ENCODE measurements at regions not wholly inside any gene's neighbourhood (a gene's known extent, or its start where the extent isn't known, plus 50 kb on each side); places are given as distances from the start of the nearest gene placed in this dataset.

DNA sequence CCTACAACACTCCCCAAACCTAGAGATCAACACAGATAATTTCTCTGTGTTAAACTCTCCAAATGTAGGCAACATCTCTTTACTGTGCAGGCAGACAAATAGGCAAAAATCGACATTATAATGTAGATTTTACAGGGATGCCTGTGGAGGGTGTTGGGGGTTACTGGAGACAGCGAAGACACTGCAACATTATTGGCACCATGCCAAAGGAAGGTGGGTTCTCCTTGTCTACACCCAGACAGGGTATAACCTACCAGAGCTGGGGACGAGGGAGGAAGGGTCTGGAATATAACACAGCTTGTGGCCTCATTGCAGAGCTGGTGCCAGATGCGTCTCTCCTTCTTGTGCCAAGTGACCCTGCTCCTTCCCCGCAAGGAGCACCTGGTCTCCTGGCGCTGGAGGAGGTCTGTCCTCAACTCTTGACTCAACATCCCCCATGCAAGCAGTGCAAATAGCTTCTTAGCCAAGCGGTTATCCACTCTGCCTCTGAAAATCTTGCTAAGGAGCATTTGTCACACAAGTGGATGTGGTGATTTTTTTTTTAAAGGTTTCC, 404.0 kb downstream of the PRDM2 start:
- Mint-ChIP-seq H3K27ac (ENCODE audit: unreplicated experiment) (no peak overlapping the region), H3K27me3 (ENCODE audit: low read depth) (peaks cover 39% of the 10 kb centered on the region), H3K4me3 (no peak overlapping the region), H3K4me1 (no peaks in the 10 kb centered on the region), H3K36me3 (ENCODE audit: low read depth) (no peaks in the 10 kb centered on the region), H3K9me3 (peaks cover 7% of the 10 kb centered on the region)
- DNase-seq (ENCODE audit: low read depth, low spot score): no peak
- TF ChIP-seq, protein P1, sequence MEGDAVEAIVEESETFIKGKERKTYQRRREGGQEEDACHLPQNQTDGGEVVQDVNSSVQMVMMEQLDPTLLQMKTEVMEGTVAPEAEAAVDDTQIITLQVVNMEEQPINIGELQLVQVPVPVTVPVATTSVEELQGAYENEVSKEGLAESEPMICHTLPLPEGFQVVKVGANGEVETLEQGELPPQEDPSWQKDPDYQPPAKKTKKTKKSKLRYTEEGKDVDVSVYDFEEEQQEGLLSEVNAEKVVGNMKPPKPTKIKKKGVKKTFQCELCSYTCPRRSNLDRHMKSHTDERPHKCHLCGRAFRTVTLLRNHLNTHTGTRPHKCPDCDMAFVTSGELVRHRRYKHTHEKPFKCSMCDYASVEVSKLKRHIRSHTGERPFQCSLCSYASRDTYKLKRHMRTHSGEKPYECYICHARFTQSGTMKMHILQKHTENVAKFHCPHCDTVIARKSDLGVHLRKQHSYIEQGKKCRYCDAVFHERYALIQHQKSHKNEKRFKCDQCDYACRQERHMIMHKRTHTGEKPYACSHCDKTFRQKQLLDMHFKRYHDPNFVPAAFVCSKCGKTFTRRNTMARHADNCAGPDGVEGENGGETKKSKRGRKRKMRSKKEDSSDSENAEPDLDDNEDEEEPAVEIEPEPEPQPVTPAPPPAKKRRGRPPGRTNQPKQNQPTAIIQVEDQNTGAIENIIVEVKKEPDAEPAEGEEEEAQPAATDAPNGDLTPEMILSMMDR (conservative IDR thresholded peaks at IDR 0.05): no peak

DNA sequence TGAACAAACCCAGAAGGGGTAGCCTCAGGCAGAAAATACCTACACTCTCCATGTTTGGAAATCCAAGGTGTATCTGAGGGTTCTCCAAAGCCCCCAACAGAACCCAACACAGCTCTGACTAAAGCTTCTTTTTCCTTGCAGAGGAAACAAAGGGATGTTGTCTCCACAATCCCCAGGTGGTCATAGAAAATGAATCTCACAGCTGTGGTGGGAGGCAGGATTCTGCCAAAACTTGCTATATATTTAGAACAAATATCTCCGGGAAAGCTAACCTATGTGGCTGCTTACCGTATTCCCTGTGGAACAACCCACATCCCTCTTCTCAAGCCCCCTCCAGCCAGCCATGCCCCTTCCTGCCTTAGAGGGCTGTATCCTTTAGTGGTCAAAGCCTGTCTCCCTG, 406.1 kb downstream of the PRDM2 start:
- Mint-ChIP-seq H3K4me3 (no peak overlapping the region), H3K9me3 (peaks cover 7% of the 10 kb centered on the region), H3K36me3 (ENCODE audit: low read depth) (no peaks in the 10 kb centered on the region), H3K27ac (ENCODE audit: unreplicated experiment) (no peak overlapping the region), H3K27me3 (ENCODE audit: low read depth) (peaks cover 43% of the 10 kb centered on the region), H3K4me1 (no peaks in the 10 kb centered on the region)
- DNase-seq (ENCODE audit: low read depth, low spot score): no peak
- TF ChIP-seq, protein P1 (conservative IDR thresholded peaks at IDR 0.05): no peak

DNA sequence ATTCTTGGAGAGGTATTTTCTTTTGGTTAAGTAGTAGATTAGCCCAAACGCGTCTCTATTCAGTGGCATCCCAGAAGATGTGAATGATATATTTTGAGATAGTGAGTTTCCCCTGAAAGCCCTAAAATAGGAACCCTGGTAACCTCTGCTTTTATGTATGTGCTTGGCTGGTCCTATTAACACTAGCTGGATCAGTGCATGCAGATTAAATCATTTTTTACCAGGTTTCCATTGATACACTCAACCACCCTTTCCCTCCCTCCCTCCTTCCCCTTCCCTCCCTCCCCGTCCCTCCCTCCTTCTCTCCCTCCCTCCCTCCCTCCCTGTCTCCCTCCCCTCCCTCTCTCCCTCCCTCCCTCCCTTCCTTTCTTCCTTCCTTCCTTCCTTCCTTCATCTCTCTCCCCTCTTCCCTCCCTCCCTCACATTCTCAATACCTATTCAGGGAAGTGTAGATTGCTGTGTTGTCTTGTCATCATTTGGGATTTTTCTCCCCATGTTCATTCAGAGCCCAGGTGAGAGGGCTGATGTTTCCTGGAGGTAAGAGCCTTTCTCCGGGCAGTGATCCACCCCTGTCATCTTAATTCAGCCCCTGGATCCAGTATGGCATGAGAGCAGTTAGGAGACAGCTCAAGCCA, 406.8 kb downstream of the PRDM2 start:
- H3K27ac Mint-ChIP-seq (ENCODE audit: unreplicated experiment): no peak overlapping the region
- H3K4me1 Mint-ChIP-seq: no peaks in the 10 kb centered on the region
- peaks cover 43% of the 10 kb centered on the region for H3K27me3 Mint-ChIP-seq (ENCODE audit: low read depth)
- no peaks in the 10 kb centered on the region for H3K36me3 Mint-ChIP-seq (ENCODE audit: low read depth)
- TF ChIP-seq, protein P1 (conservative IDR thresholded peaks at IDR 0.05): no peak
- no peak overlapping the region for H3K4me3 Mint-ChIP-seq
- no peak for DNase-seq (ENCODE audit: low read depth, low spot score)
- H3K9me3 Mint-ChIP-seq: peaks cover 7% of the 10 kb centered on the region

DNA sequence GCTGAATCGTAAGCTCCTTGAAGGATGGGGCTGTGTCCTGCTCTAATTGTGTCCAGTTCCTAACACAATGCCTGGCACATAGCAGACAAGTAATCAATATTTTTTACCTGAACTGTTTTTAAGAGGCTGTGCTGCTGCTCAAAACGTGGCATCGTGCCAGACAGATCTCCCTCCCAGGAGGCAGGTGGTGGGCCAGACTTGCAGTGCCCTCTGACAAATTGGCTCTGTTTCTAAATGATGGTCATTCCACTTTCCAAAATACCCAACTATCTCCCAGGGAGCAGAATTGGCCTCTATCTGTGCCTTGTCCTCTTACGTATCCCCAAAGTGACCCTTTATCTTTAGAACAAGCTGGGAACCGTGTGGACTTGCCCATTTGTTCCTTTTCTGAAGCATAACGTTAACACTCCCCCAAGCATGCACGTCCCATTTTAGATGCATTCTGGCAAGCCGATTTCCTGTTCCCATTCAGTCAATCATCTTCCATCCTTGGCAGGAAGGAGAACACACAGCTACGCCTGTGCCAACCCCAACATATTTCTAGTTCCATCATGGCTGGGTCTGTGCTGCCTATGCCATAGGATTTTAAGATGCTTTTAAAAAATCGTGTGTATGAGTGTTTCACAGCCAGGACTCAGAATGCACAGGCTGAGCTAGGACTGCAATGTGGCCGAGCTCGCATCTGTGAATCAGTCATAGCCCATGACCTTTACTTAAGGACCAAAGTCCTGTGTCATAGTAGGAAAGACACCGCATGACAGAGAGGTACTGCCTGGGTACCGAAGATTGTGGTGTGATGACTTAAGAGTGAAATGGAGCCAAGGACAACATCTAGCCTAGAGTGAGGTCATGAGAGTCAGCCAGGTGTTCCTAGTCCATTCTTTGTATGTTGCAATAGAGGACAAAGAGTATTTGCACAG, 408.6 kb downstream of the PRDM2 start:
- DNase-seq (ENCODE audit: low read depth, low spot score): no peak
- Mint-ChIP-seq H3K9me3 (peaks cover 7% of the 10 kb centered on the region), H3K36me3 (ENCODE audit: low read depth) (no peaks in the 10 kb centered on the region), H3K27me3 (ENCODE audit: low read depth) (peaks cover 42% of the 10 kb centered on the region), H3K27ac (ENCODE audit: unreplicated experiment) (no peak overlapping the region), H3K4me3 (no peak overlapping the region), H3K4me1 (no peaks in the 10 kb centered on the region)
- TF ChIP-seq, protein P1 (conservative IDR thresholded peaks at IDR 0.05): no peak

DNA sequence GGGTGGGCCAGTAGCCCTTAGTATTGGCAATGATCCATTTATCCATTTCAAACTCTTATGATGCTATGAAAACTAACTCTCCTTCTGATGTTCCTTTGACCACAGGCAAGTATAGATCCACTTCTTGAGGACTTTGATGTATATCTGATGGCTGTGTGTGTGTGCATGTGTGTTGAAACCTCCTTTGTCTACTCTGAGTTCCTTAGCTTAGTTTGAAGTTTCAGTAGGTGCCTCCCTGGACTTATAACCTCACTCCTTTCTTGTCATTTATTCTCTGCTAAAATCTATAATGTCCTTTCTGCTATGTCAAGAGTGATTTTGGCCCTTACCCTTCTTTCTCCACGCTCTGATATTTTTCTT, 409.3 kb downstream of the PRDM2 start:
- Mint-ChIP-seq H3K4me1 (peaks cover 4% of the 10 kb centered on the region), H3K36me3 (ENCODE audit: low read depth) (no peaks in the 10 kb centered on the region), H3K9me3 (peaks cover 7% of the 10 kb centered on the region), H3K27me3 (ENCODE audit: low read depth) (peaks cover 39% of the 10 kb centered on the region), H3K4me3 (no peak overlapping the region), H3K27ac (ENCODE audit: unreplicated experiment) (no peak overlapping the region)
- DNase-seq (ENCODE audit: low read depth, low spot score): no peak
- TF ChIP-seq, protein P1 (conservative IDR thresholded peaks at IDR 0.05): no peak
